ENCODE measurements at regions not wholly inside any gene's neighbourhood (a gene's known extent, or its start where the extent isn't known, plus 50 kb on each side); places are given as distances from the start of the nearest gene placed in this dataset.

GRCh38 chr11:98600103-98600502 lies 420.6 kb upstream of the CNTN5 start:
- H4K20me1 ChIP-seq (ENCODE audit: control insufficient read depth, insufficient read depth, insufficient read length), result no peaks in the 10 kb centered on the region
- no peak overlapping the region for H2BK20ac ChIP-seq (ENCODE audit: low read depth, low read length, poor library complexity, severe bottlenecking)
- H3K27me3 ChIP-seq (ENCODE audit: insufficient read depth, low read length), result no peaks in the 10 kb centered on the region
- H3K9me3 Mint-ChIP-seq, result peaks cover 0 to 3% of the 10 kb centered on the region in 2 experiments; a peak in 2 of 5 replicates
- H3K36me3 Mint-ChIP-seq (ENCODE audit: insufficient read depth in 1 of 3, low read depth in 3 of 3), result no peaks in the 10 kb centered on the region
- H3K14ac ChIP-seq (ENCODE audit: insufficient read depth, low read length), result no peak overlapping the region
- H3K9me3 ChIP-seq (ENCODE audit: control insufficient read depth, low read depth, low read length), result no peaks in the 10 kb centered on the region
- no peak overlapping the region for H2BK120ac ChIP-seq (ENCODE audit: low read depth, low read length, poor library complexity, severe bottlenecking)
- H3K23ac ChIP-seq (ENCODE audit: insufficient read length, low read depth, low read length), result no peak overlapping the region
- no peak overlapping the region for H4K91ac ChIP-seq (ENCODE audit: insufficient read length, low read depth, low read length)
- no peak overlapping the region for H3K27ac ChIP-seq (ENCODE audit: insufficient read length, low read depth, low read length)
- no peaks in the 10 kb centered on the region for H3K79me1 ChIP-seq (ENCODE audit: insufficient read depth, low read depth, low read length, poor library complexity, severe bottlenecking)
- H4K8ac ChIP-seq (replicated peaks; ENCODE audit: insufficient read length, low read depth, low read length), result no peak overlapping the region
- no peak overlapping the region for H3K18ac ChIP-seq (ENCODE audit: insufficient read length, low read depth, low read length)
- H3K4me1 Mint-ChIP-seq, result no peaks in the 10 kb centered on the region
- WGBS (ENCODE audit: extremely low coverage, insufficient read length, low lambda C conversion rate), result no CpG with 5 or more reads among the region's 3 CpGs
- H3K4me3 Mint-ChIP-seq, result no peak overlapping the region
- no peak overlapping the region for H3K27ac Mint-ChIP-seq
- no peak overlapping the region for H2BK15ac ChIP-seq (ENCODE audit: low read depth, low read length)
- no peak overlapping the region for H3T11ph ChIP-seq (ENCODE audit: low read length)
- H3K23me2 ChIP-seq (ENCODE audit: insufficient read length, low read depth, low read length, poor library complexity, severe bottlenecking), result no peaks in the 10 kb centered on the region
- no peaks in the 10 kb centered on the region for H3K79me2 ChIP-seq (ENCODE audit: insufficient read depth, low read length)
- no peak overlapping the region for H3K4ac ChIP-seq (ENCODE audit: low read depth, low read length)
- no peak overlapping the region for H2BK5ac ChIP-seq (ENCODE audit: insufficient read length, low read length)
- H2BK12ac ChIP-seq (ENCODE audit: insufficient read length, low read depth, low read length), result no peak overlapping the region
- H4K5ac ChIP-seq (ENCODE audit: insufficient read length, low read depth, low read length), result no peak overlapping the region
- TF ChIP-seq CTCF (conservative IDR thresholded peaks at IDR 0.05), result no peak
- H2AFZ ChIP-seq (ENCODE audit: low read length), result no peak overlapping the region
- H3K56ac ChIP-seq (ENCODE audit: insufficient read length, low read depth, low read length), result no peak overlapping the region
- no peaks in the 10 kb centered on the region for H3K4me1 ChIP-seq (ENCODE audit: insufficient read depth, low read length)
- no peak overlapping the region for H2AK5ac ChIP-seq (ENCODE audit: insufficient read length, low read length)
- DNase-seq, result no peak
- no peak overlapping the region for H3K9ac ChIP-seq (ENCODE audit: extremely low read depth, insufficient read length, low read length)
- H3K27me3 Mint-ChIP-seq (ENCODE audit: low read depth), result no peaks in the 10 kb centered on the region
- no peak overlapping the region for H3K4me2 ChIP-seq (ENCODE audit: insufficient read depth, insufficient read length, low read length)
